HuH-7.5 (cell line): ENCODE measurements at regions not wholly inside any gene's neighbourhood (a gene's known extent, or its start where the extent isn't known, plus 50 kb on each side); places are given as distances from the start of the nearest gene placed in this dataset.
"Not testable (repeated sequence)": the region's sequence is repeated elsewhere in the genome, so short reads cannot be mapped to it uniquely, and the experiment has no call there.

Source experiments
- DNase-seq: peaks from one replicate; pipeline ENCODE4 v3.0.0; 2011; ENCODE audit warnings: low spot score

- DNase-seq, result not testable (repeated sequence)
These were observed 175.3 kb downstream of the LAT start for GRCh38 chr16:29160171-29160570.

- DNase-seq, result not testable (repeated sequence)
These were observed 174.8 kb downstream of the LAT start for GRCh38 chr16:29159603-29160002.

GRCh38 chr16:29158785-29159184, 173.9 kb downstream of the LAT start:
- DNase-seq, result no peak

GRCh38 chr16:29158031-29158784, 173.4 kb downstream of the LAT start:
- DNase-seq, result not testable (repeated sequence)

- not testable (repeated sequence) for DNase-seq
These were observed 172.4 kb downstream of the LAT start for GRCh38 chr16:29157051-29157923.

GRCh38 chr16:29156511-29156910, 171.7 kb downstream of the LAT start:
- DNase-seq, result no peak

- not testable (repeated sequence) for DNase-seq
These were observed 171.0 kb downstream of the LAT start for GRCh38 chr16:29155866-29156200.

GRCh38 chr16:29155131-29155865, 170.4 kb downstream of the LAT start:
- not testable (repeated sequence) for DNase-seq

GRCh38 chr16:29154676-29155121, 169.8 kb downstream of the LAT start:
- no peak for DNase-seq

- no peak for DNase-seq
These were observed 169.2 kb downstream of the LAT start for GRCh38 chr16:29154088-29154487.

GRCh38 chr16:29153307-29153706, 168.5 kb downstream of the LAT start:
- DNase-seq, result not testable (repeated sequence)

GRCh38 chr16:29152544-29153031, 167.7 kb downstream of the LAT start:
- not testable (repeated sequence) for DNase-seq

- DNase-seq, result no peak
These were observed 166.5 kb downstream of the LAT start for GRCh38 chr16:29151317-29151716.

- DNase-seq, result not testable (repeated sequence)
These were observed 165.1 kb downstream of the LAT start for GRCh38 chr16:29149912-29150311.

GRCh38 chr16:29148867-29149272, 164.0 kb downstream of the LAT start:
- no peak for DNase-seq

- no peak for DNase-seq
These were observed 163.4 kb downstream of the LAT start for GRCh38 chr16:29148131-29148691.

GRCh38 chr16:29147710-29148109, 162.9 kb downstream of the LAT start:
- not testable (repeated sequence) for DNase-seq

- not testable (repeated sequence) for DNase-seq
These were observed 162.2 kb downstream of the LAT start for GRCh38 chr16:29146808-29147643.

- DNase-seq, result no peak
These were observed 161.4 kb downstream of the LAT start for GRCh38 chr16:29146266-29146665.

GRCh38 chr16:29145486-29146225, 160.8 kb downstream of the LAT start:
- DNase-seq, result not testable (repeated sequence)
